B cell (primary cell): ENCODE measurements at regions not wholly inside any gene's neighbourhood (a gene's known extent, or its start where the extent isn't known, plus 50 kb on each side); places are given as distances from the start of the nearest gene placed in this dataset.

Experiments
- ATAC-seq: fragments of 200-7000 bp; cut with Tn5 transposase; one replicate; pipeline ENCODE4 v1.10.0; 2021; ENCODE audit warnings: low read depth, mild to moderate bottlenecking, moderate number of reproducible peaks, moderate library complexity
- CTCF ChIA-PET: fragments of 350-600 bp; sonication (Branson Sonifier 250); formaldehyde crosslinking; loops from one replicate; lab custom pipeline; 2021; ENCODE audit warnings: antibody characterized with exemption, inconsistent platforms; lab: Charles Lee
- POLR2A ChIA-PET: fragments of 350-600 bp; sonication (Branson Sonifier 250); formaldehyde crosslinking; loops from one replicate; lab custom pipeline; 2021; ENCODE audit warnings: antibody characterized with exemption; lab: Charles Lee
- DNase-seq: peaks from one replicate; pipeline ENCODE4 v3.0.0; 2013
- H2AFZ ChIP-seq: 2 replicates; pipeline ENCODE4 v1.6.1; 2012; ENCODE audit warnings: mild to moderate bottlenecking, low read depth, low read length; ENCODE audit not compliant: insufficient read depth, poor library complexity, severe bottlenecking
- H3K27ac ChIP-seq, 2 donors: 1 replicate in 1 of 2; 2 replicates in 1 of 2; pipeline ENCODE4 v1.5.1; 2012 to 2013; ENCODE audit warnings: low read length in 2 of 2, mild to moderate bottlenecking in 2 of 2, moderate library complexity in 1 of 2
- H3K27me3 ChIP-seq, 4 experiments: fragments of 200-600 bp in 1 of 4; sonication (generic) in 1 of 4; replicated peaks in 1 of 4; 1 replicate in 2 of 4; 2 replicates in 2 of 4; pipeline versions ENCODE4 v1.6.1 to v1.7.0; 2013 to 2016; ENCODE audit warnings: low read length in 3 of 4, mild to moderate bottlenecking in 2 of 4, mixed read lengths in 1 of 4, moderate library complexity in 1 of 4; ENCODE audit not compliant: insufficient read depth in 4 of 4, control insufficient read depth in 3 of 4; ENCODE audit errors: control extremely low read depth in 1 of 4
- H3K36me3 ChIP-seq, 2 experiments: replicated peaks in 1 of 2; 1 replicate in 1 of 2; 2 replicates in 1 of 2; pipeline versions ENCODE4 v1.6.1 to v1.7.1; 2013; ENCODE audit warnings: low read length in 1 of 2; ENCODE audit not compliant: insufficient read depth in 2 of 2, control insufficient read depth in 1 of 2; ENCODE audit errors: control extremely low read depth in 1 of 2, extremely low read depth in 1 of 2
- H3K4me1 ChIP-seq, 2 donors: fragments of 200-600 bp in 1 of 2; sonication (generic) in 1 of 2; 1 replicate in 1 of 2; 2 replicates in 1 of 2; pipeline versions ENCODE4 v1.5.1 to v1.6.1; 2013 to 2017; ENCODE audit warnings: low read length in 2 of 2; ENCODE audit not compliant: control insufficient read depth in 2 of 2, insufficient read depth in 2 of 2
- H3K4me2 ChIP-seq: replicated peaks from 2 replicates; pipeline ENCODE3; 2012; ENCODE audit warnings: mild to moderate bottlenecking, low read depth, low read length; ENCODE audit not compliant: poor library complexity, severe bottlenecking
- H3K4me3 ChIP-seq, 5 experiments: fragments of 200-600 bp in 1 of 5; sonication (generic) in 1 of 5; 1 replicate in 3 of 5; 2 replicates in 2 of 5; pipeline versions ENCODE4 v1.5.1 to v1.7.0; 2011 to 2016; ENCODE audit warnings: low read length in 4 of 5, mild to moderate bottlenecking in 4 of 5, low read depth in 2 of 5, control low read depth in 1 of 5, moderate library complexity in 1 of 5; ENCODE audit not compliant: insufficient read depth in 1 of 5; ENCODE audit errors: control extremely low read depth in 1 of 5, extremely low read depth in 1 of 5
- H3K79me2 ChIP-seq: fragments of 200-600 bp; sonication (generic); one replicate; pipeline ENCODE4 v1.6.0; 2016; ENCODE audit warnings: low read length; ENCODE audit not compliant: control insufficient read depth, insufficient read depth
- H3K9ac ChIP-seq: fragments of 200-600 bp; sonication (generic); 2 replicates; pipeline ENCODE4 v1.6.1; 2017; ENCODE audit warnings: mild to moderate bottlenecking, low read length, moderate library complexity
- H3K9me3 ChIP-seq, 3 donors: one replicate each; pipeline versions ENCODE4 v1.6.1 to v1.7.1; 2013; ENCODE audit warnings: low read length in 2 of 3; ENCODE audit not compliant: control insufficient read depth in 2 of 3, insufficient read depth in 1 of 3; ENCODE audit errors: control extremely low read depth in 1 of 3
- H4K20me1 ChIP-seq: 2 replicates; pipeline ENCODE4 v1.6.0; 2012; ENCODE audit warnings: mild to moderate bottlenecking, low read length; ENCODE audit not compliant: insufficient read depth, control insufficient read depth, poor library complexity, severe bottlenecking
- H3K27ac Mint-ChIP-seq: one replicate; pipeline ENCODE4 v1.8.0; 2021; ENCODE audit warnings: mixed read lengths
- H3K27me3 Mint-ChIP-seq: one replicate; pipeline ENCODE4 v1.8.0; 2021; ENCODE audit warnings: mixed read lengths
- H3K4me1 Mint-ChIP-seq: one replicate; pipeline ENCODE4 v1.8.0; 2021; ENCODE audit warnings: mixed read lengths
- H3K4me3 Mint-ChIP-seq: one replicate; pipeline ENCODE4 v1.8.0; 2021; ENCODE audit warnings: mixed read lengths
- H3K9me3 Mint-ChIP-seq: one replicate; pipeline ENCODE4 v1.8.0; 2022; ENCODE audit warnings: mixed read lengths; ENCODE audit not compliant: insufficient read depth
- EZH2 ChIP-seq: IDR thresholded peaks from 2 replicates; pipeline ENCODE4 v1.6.1; 2012; ENCODE audit warnings: borderline replicate concordance, low read depth, mild to moderate bottlenecking, moderate library complexity, low read length; ENCODE audit not compliant: insufficient read depth, poor library complexity, severe bottlenecking
- WGBS: methylation state at CpG from one replicate; pipeline ENCODE4 v1.1.5; 2013; ENCODE audit warnings: missing lambda C conversion rate; ENCODE audit not compliant: insufficient coverage; 5-methylcytosine and 5-hydroxymethylcytosine counted together
- intact Hi-C: fragments of 100-400 bp; cut with micrococcal nuclease; formaldehyde crosslinking; loops from one replicate; pipeline ENCODE4 v1.10.0; 2022
- TF ChIP-seq, protein P1 (sequence below): fragments of 200-600 bp; IDR thresholded peaks from one replicate; pipeline ENCODE4 v1.8.0; 2022; ENCODE audit warnings: antibody characterized with exemption, mild to moderate bottlenecking

DNA sequence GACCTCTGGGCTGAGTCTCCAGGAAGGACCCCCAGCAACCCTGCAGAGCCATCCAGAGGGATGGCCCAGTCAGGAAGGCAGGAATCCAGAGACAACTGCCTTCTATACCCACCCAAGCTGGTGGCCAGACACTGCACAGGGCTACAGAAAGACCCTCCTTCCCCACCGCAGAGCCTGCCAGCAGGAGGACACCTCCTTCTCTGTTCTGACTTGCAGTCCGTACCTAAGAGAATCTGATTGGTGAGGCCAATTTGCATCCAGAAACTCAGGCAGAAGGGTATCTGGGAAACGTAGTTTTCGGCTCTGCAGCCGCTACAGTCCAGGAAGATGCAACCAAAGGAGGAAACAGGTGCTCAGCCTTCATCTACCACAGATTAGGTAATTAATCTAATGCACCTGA lies 155.4 kb upstream of the FRG1 start:
- Histone ChIP-seq H3K4me1 (no peaks in the 10 kb centered on the region), H3K9me3 (no peaks in the 10 kb centered on the region), H3K4me2 (no peak overlapping the region), H3K27ac (no peak overlapping the region), H3K9ac (no peak overlapping the region), H3K36me3 (no peaks in the 10 kb centered on the region), H2AFZ (no peak overlapping the region), H3K27me3 (no peaks in the 10 kb centered on the region), H3K79me2 (no peaks in the 10 kb centered on the region), H4K20me1 (no peaks in the 10 kb centered on the region), H3K4me3 (no peak overlapping the region)
- WGBS = 29% methylated on average over 5 of the region's 5 CpGs
- Mint-ChIP-seq H3K27ac (no peak overlapping the region), H3K4me1 (no peaks in the 10 kb centered on the region), H3K27me3 (no peaks in the 10 kb centered on the region), H3K4me3 (no peak overlapping the region), H3K9me3 (peaks cover 5% of the 10 kb centered on the region)
- intact Hi-C loops = no loop called here
- ChIA-PET POLR2A (no interaction called here), CTCF (no interaction called here)
- no peak for ATAC-seq
- no peak for TF ChIP-seq EZH2
- TF ChIP-seq, protein P1, sequence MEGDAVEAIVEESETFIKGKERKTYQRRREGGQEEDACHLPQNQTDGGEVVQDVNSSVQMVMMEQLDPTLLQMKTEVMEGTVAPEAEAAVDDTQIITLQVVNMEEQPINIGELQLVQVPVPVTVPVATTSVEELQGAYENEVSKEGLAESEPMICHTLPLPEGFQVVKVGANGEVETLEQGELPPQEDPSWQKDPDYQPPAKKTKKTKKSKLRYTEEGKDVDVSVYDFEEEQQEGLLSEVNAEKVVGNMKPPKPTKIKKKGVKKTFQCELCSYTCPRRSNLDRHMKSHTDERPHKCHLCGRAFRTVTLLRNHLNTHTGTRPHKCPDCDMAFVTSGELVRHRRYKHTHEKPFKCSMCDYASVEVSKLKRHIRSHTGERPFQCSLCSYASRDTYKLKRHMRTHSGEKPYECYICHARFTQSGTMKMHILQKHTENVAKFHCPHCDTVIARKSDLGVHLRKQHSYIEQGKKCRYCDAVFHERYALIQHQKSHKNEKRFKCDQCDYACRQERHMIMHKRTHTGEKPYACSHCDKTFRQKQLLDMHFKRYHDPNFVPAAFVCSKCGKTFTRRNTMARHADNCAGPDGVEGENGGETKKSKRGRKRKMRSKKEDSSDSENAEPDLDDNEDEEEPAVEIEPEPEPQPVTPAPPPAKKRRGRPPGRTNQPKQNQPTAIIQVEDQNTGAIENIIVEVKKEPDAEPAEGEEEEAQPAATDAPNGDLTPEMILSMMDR = no peak
- DNase-seq = no peak

DNA sequence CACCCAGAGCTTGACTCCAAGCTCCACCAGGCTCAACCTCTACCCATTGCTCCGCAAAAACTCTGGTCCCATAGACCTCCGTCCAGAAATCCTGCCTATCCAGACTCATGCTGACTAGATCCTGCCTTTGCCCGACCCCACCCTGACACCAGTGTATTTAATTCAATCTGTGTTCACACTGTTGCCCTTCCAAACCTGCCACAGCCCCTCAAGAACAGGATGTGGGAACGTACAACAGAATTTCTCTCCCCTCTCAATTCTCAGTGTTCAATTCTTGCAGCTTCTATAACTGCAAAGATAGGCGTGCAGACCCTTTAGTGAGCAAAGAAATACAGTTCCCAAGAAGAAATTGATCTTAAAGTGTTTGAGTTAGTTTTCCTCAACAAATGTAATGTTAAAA lies 154.2 kb upstream of the FRG1 start:
- Histone ChIP-seq H2AFZ (no peak overlapping the region), H3K4me3 (no peak overlapping the region), H3K27me3 (no peaks in the 10 kb centered on the region), H3K4me1 (no peaks in the 10 kb centered on the region), H3K4me2 (no peak overlapping the region), H3K9ac (no peak overlapping the region), H3K79me2 (no peaks in the 10 kb centered on the region), H4K20me1 (no peaks in the 10 kb centered on the region), H3K36me3 (no peaks in the 10 kb centered on the region), H3K9me3 (no peaks in the 10 kb centered on the region), H3K27ac (no peak overlapping the region)
- intact Hi-C loops = no loop called here
- no peaks in the 10 kb centered on the region for H3K4me1 Mint-ChIP-seq
- ChIA-PET CTCF (no interaction called here), POLR2A (no interaction called here)
- no peak overlapping the region for H3K4me3 Mint-ChIP-seq
- ATAC-seq (no peak), DNase-seq (no peak)
- TF ChIP-seq, protein P1 = no peak
- no peak for TF ChIP-seq EZH2
- WGBS = 92% methylated on average over 3 of the region's 5 CpGs
- no peak overlapping the region for H3K27ac Mint-ChIP-seq
- H3K9me3 Mint-ChIP-seq = peaks cover 5% of the 10 kb centered on the region
- H3K27me3 Mint-ChIP-seq = no peaks in the 10 kb centered on the region
